Stomach smooth muscle (tissue), 2 donors: ENCODE measurements at regions not wholly inside any gene's neighbourhood (a gene's known extent, or its start where the extent isn't known, plus 50 kb on each side); places are given as distances from the start of the nearest gene placed in this dataset.

Experiments
- H3K27ac ChIP-seq: one replicate; pipeline ENCODE4 v1.7.0; 2013; ENCODE audit warnings: mild to moderate bottlenecking, low read length, inconsistent platforms
- H3K27me3 ChIP-seq, 2 donors: one replicate each; pipeline ENCODE4 v1.7.0; 2013; ENCODE audit warnings: low read length in 2 of 2; ENCODE audit not compliant: insufficient read depth in 2 of 2, control insufficient read depth in 1 of 2
- H3K36me3 ChIP-seq, 2 donors: one replicate each; pipeline ENCODE4 v1.7.0; 2013; ENCODE audit warnings: low read length in 2 of 2; ENCODE audit not compliant: control insufficient read depth in 2 of 2, insufficient read depth in 2 of 2
- H3K4me1 ChIP-seq: one replicate; pipeline ENCODE4 v1.7.0; 2013; ENCODE audit warnings: low read length; ENCODE audit not compliant: control insufficient read depth, insufficient read depth
- H3K4me3 ChIP-seq, 2 donors: one replicate each; pipeline ENCODE4 v1.7.0; 2013; ENCODE audit warnings: low read length in 2 of 2
- H3K9ac ChIP-seq, 2 donors: one replicate each; pipeline ENCODE4 v1.7.0; 2013; ENCODE audit warnings: low read length in 2 of 2, mild to moderate bottlenecking in 1 of 2
- H3K9me3 ChIP-seq, 2 donors: one replicate each; pipeline ENCODE4 v1.7.0; 2013; ENCODE audit warnings: low read length in 2 of 2; ENCODE audit not compliant: control insufficient read depth in 2 of 2
- donor health status: healthy.
- donor health status: Pancreatic carcinoma.

DNA sequence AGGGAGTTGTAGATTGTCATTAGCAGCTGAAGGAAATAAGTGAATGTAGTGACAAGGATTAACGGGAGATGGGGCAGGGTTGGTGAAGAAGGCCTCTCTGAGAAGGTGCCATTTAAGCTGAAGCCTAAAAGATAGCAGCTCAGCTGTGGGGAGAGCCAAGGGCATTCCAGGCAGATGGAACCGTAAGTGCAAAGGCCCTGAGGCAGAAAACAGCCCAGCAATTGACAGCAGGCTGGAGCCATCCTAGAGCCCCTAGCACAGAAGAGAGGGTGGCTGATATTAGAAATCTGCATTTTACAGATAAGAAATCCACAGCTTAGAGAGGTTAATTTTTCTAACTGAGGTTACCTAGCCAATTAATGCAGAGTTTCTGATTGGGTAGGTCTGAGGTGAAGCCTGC is 374.5 kb upstream of the PROK2 start:
- Histone ChIP-seq H3K4me3 (no peak overlapping the region), H3K36me3 (no peaks in the 10 kb centered on the region), H3K27ac (no peak overlapping the region), H3K9me3 (no peaks in the 10 kb centered on the region), H3K4me1 (peaks cover 10% of the 10 kb centered on the region), H3K27me3 (no peaks in the 10 kb centered on the region), H3K9ac (no peak overlapping the region)

DNA sequence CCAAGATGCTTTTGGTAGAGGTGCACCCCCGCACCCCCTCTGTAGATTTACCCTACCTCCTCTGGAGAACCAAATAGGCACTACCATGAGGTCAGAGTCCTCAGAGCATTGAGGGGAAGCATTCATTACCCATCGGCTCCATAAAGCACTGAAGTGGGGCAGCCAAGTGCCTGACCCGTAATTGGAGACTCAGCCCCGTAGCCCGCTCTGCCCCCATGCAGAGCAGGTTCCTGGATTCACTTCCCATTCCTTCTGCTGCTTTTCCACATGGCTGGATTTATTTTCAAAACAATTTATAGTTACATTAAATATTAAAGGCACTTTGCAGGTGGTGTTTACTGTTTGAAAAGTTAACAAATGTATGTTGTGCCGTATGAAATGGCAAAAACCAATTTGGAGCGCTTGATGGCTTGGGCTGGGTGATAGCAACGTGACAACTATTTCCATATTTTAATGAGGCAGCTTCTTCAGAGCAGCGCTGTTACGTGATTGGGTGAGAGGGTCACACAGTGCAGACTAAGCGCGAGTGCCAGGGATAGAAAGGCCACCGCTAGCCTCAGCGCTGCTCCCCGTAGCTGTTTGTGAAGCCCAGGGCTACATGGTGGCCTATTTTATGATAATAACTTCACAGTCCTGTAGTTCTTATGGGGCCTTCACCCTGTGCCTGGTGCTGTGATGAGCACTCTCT is 373.8 kb upstream of the PROK2 start:
- no peak overlapping the region for H3K27ac ChIP-seq
- H3K9me3 ChIP-seq: no peaks in the 10 kb centered on the region
- H3K9ac ChIP-seq: no peak overlapping the region
- H3K27me3 ChIP-seq: no peaks in the 10 kb centered on the region
- no peaks in the 10 kb centered on the region for H3K36me3 ChIP-seq
- H3K4me1 ChIP-seq: peaks cover 10% of the 10 kb centered on the region
- no peak overlapping the region for H3K4me3 ChIP-seq

DNA sequence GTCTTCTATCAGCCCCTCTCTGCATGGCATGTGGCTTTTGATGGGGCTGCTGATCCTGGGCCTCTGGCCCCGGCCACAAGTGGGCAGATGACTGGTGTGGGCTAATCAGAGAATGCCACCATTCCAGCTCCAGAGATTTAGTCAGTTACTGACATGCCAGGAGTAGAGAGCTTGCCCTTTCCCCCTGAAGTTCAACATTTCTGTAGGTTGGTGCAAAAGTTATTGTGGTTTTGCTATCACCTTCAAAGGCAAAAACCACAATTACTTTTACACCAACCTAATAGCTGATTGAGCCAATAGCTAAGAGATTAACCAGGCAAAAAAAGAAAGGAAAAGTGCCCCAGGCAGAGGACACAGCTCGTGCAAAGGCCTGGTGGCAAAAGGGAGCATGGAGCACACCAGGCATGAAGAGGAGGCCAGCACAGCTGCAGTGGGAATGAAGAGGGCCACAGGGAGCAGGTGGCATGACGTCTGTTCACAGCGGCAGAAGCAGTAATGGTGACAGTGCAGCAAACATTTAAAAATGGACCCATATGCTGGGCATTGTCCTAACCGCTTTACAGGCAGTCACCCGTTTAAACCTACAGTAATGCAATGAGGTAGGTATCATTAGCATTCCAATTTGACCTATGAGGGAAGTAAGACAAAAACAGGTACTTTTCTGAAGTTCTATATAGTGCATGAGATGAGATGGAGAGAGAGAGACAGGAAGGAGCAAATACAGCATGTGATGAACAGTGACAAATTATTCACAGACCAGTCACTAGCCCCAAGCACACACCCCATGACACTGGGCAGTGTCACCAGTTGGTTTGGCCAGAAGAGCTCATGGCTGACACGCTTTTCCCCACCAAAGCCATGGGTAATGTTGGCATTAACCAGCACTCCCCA is 373.0 kb upstream of the PROK2 start:
- Histone ChIP-seq H3K27ac (no peak overlapping the region), H3K9ac (no peak overlapping the region), H3K4me1 (peaks cover 16% of the 10 kb centered on the region)

DNA sequence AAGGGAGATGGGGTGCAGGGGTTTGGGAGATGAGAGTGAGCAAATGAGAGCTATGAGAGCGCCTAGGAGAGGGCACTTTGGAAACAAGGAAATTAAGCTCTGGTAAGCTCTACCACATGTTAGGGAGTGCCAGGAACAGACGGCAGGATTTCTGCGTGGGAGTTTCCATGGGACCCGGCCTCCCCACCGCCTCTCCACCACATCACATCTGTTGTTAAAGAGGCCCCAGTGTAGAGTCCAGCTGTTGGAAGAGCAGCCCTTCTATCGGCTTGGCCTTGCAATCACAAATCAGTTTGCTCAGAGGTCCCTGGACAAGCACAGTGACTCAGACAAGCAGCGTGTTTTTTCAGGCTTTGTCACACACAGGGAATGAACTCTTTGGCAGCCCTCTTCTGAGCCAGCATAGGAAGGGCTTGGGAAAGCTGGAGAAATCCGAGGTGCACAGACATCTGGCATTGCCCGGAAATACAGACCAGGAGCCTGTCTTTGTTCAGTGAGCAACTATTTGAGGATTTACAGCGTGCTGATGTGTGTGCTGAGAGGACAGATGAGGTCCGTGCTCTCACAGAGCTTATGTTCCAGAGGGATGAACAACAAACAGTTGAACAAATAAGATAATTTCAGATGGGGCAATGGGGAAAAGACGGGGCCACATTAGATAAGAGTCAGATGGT is 370.6 kb upstream of the PROK2 start:
- peaks cover 28% of the 10 kb centered on the region for H3K4me1 ChIP-seq
- peak overlapping the region; percentile 41 for H3K27ac ChIP-seq
- H3K36me3 ChIP-seq: no peaks in the 10 kb centered on the region
- H3K9me3 ChIP-seq: no peaks in the 10 kb centered on the region
- H3K4me3 ChIP-seq: no peak overlapping the region
- no peaks in the 10 kb centered on the region for H3K27me3 ChIP-seq
- H3K9ac ChIP-seq: no peak overlapping the region

More for the DNA sequence above, 373.0 kb upstream of the PROK2 start:
- Histone ChIP-seq H3K4me3 (no peak overlapping the region), H3K36me3 (no peaks in the 10 kb centered on the region), H3K27me3 (no peaks in the 10 kb centered on the region), H3K9me3 (no peaks in the 10 kb centered on the region)

DNA sequence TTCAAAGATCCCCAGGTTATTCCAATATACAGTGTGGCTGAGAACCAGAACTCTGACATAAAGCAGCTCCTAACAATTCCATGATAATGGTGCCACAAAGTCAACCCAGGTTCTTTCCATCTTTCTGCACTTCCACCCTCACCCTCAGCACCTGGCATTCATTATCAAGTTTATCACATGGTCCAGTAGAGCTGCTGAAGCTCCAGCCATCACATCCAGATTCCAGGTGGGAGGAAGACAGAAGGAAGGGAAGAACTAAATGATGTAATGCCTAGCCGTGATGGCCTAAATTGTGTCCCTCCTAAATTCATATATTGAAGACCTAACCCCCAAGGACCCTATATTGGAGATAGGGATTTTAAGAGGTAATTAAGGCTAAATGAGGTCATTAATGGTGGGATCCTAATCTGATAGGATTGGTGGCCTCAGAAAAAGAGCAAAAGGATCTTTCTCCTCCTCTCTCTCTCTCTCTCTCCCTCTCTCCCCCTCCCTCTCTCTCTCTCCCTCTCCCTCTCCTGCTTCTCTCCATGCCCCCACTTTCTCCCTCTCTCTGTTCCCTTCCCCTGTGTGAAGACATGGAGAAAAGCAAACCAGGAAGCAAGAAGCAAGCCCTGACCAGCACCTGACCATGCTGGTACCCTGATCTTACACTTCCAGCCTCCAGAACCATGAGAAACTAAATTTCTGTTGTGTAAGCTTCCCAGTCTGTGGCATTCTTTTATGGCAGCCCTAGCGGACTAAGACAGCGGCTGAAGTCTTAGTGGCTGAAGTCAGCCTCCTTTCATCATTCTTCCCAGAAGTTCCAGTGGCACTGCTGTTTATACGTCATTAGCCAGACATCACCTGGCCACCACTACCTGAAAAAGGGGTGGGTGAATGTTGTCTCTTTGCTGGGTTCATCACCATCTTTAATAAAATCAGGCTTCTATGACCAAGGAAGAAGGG is 369.7 kb upstream of the PROK2 start:
- Histone ChIP-seq H3K9ac (no peak overlapping the region), H3K9me3 (no peaks in the 10 kb centered on the region), H3K27me3 (no peaks in the 10 kb centered on the region), H3K4me1 (peaks cover 28% of the 10 kb centered on the region), H3K27ac (peak overlapping the region; percentile 41), H3K4me3 (no peak overlapping the region), H3K36me3 (no peaks in the 10 kb centered on the region)

DNA sequence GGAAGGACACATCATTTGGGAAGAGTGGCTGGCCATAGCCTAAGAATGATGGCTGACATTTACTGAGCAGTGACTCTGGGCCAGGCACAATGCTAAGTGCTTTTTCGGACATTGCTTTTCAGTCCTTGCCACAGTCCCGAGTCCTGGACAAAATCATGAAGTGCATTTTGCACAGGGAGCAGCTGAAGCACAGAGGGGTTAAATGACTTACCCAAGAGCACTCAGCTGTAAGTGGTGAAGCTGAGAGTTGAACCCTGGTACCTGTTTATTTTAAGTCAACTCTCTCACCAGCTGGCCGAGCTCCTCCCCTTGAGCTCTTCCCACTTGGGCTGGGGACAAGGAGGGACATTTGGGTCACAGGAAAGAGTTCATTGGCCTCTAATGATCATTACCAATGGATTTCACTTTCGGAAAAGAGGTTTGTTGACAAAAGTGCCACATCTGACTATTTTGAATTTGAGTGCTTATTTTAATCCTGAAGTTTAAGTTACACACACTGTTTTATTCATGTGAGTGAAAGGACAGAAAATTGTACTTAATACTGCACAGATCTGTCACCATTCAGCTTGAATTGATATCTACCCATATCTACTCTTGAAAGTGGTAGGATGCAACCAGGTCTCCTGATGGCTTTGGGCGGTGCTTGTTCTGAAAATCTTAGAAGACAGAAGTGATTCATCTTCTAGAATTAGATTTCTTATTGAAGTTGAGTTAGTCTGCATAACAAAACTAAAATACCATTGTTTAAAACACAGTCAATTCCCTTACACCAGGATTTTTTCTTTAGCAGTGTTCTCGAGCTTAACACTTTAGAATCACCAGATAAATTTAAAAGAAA is 368.7 kb upstream of the PROK2 start:
- no peaks in the 10 kb centered on the region for H3K27me3 ChIP-seq
- peak overlapping the region; percentile 47 to 68 for H3K4me3 ChIP-seq
- no peaks in the 10 kb centered on the region for H3K9me3 ChIP-seq
- peaks cover 28% of the 10 kb centered on the region for H3K4me1 ChIP-seq
- H3K36me3 ChIP-seq: no peaks in the 10 kb centered on the region
- H3K9ac ChIP-seq: peak overlapping the region in 1 of 2 donors; percentile 14
- peak overlapping the region; percentile 70 for H3K27ac ChIP-seq

DNA sequence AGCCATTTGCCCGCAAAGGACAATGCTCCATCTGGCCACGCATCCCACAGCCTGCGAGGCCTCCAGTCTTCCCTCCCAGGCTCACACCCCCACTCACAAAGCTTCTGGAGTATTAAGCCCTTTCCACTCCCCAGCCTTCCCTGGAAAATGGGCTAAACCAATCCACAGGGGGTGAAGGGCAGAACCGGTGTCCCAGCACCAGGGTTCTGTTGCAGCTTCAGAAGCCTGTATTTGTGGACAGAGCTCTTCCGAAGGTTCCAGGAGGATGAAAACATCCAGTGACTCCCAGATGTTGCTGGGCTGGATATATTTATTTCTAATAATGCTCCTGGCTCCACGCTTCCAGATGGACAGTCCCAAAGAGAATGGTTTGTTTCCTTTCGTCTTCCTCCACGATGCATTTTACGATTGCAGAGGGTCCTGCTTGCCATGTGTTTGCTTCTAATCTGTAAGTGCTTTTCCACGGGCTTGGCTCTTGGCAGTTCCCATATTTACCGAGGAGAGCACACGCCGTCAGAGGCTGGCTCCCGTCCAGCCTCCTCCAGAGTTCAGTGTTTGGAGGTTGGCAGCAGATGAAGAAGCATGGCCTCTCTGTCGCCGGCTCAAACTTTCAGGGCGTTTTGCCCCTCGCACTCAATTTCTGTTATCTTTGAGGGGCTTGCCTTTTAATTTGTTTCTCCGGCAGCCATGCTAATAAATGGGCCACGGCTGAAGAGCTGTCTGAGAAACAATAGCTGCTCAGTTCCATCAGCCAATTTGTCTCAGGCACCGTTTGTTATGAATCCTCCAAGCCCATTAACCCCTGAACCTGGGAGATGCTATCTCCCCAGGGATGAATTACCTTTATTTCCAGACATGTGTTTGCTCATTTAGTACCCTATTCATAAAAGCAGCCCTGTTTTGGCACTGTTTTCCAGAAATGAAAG is 367.9 kb upstream of the PROK2 start:
- Histone ChIP-seq H3K4me3 (peak overlapping the region; percentile 47 to 68), H3K27me3 (no peaks in the 10 kb centered on the region), H3K4me1 (peaks cover 28% of the 10 kb centered on the region), H3K9me3 (no peaks in the 10 kb centered on the region), H3K36me3 (no peaks in the 10 kb centered on the region), H3K9ac (peak overlapping the region; percentile 14 to 62), H3K27ac (peak overlapping the region; percentile 70)

DNA sequence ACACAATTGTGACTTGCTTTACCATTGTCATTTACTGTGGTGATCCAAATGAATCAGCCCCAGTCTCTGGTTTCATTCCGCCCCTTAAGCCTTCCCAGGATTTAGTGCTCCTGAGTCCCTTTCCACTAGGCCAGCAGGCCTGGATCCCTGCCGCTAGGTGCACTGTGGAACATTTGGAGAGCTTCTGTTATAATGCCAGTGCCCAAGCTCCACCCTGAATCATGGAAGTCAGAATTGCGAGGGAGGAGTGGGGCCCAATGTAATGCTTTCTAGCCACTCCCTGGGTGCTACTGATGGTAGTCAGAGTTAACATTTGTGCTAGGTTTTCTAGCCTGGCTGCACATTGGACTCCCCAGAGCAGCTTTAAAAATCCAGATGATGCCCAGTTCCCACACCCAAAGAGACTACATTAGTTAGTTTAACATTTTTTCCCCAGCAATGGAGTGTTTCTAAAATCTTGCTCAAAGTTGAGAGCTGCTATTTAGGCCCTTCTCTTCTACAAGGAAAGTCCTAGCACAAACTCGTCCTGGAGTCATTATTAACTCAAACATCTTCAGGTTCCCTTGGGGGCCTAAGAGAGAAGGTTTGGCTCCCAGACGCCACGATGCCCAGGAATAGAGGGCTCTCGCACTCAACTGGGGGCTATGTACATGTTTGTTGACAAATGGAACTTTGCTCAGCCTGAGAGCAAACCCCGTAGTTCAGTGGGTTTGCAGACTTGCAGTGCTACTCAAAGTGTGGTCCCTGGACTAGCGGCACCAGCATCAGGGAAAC is 366.7 kb upstream of the PROK2 start:
- Histone ChIP-seq H3K4me1 (peaks cover 28% of the 10 kb centered on the region), H3K36me3 (no peaks in the 10 kb centered on the region), H3K9ac (no peak overlapping the region), H3K27me3 (no peaks in the 10 kb centered on the region), H3K9me3 (no peaks in the 10 kb centered on the region), H3K27ac (no peak overlapping the region), H3K4me3 (no peak overlapping the region)
